K562 (cell line): ENCODE measurements at regions not wholly inside any gene's neighbourhood (a gene's known extent, or its start where the extent isn't known, plus 50 kb on each side); places are given as distances from the start of the nearest gene placed in this dataset.

Experiments used
- ATAC-seq: fragments of 200-7000 bp; cut with Tn5 transposase; 3 replicates; pipeline ENCODE4 v1.9.1; 2020; ENCODE audit warnings: moderate library complexity
- BruUV-seq: library from RNA; stranded (reverse); fragments of 400-500 nt; replicated peaks from 2 replicates; lab custom pipeline; 2021; lab: Mats Ljungman, UMichigan
- CTCF ChIA-PET: fragments of 300-600 bp; formaldehyde crosslinking; extraction: SDS; loops from one replicate; lab custom pipeline; 2021; ENCODE audit warnings: low intra/inter-chr PET ratio; lab: Yijun Ruan, JAX
- POLR2A ChIA-PET: fragments of 300-600, 350-650 bp; sonication (Branson Sonifier 250); formaldehyde crosslinking; extraction: SDS; loops from one replicate; lab custom pipeline; 2021; ENCODE audit warnings: antibody characterized with exemption, inconsistent platforms; lab: Yijun Ruan, JAX
- DNase-seq, 4 experiments: peaks; one replicate each; pipeline versions ENCODE4 v3.0.0 to v3.0.0-alpha.2; 2011 to 2018; ENCODE audit warnings: low spot score in 3 of 4, mixed read lengths in 3 of 4; ENCODE audit errors: extremely low read depth in 1 of 4
- FAIRE-seq: peaks from 2 replicates; lab custom pipeline; 2011; peaks lifted over from hg19 to GRCh38; lab: Jason Lieb, UNC
- H2AFZ ChIP-seq: 2 replicates; pipeline ENCODE4 v1.6.0; 2011; ENCODE audit warnings: low read depth, low read length, control low read depth, inconsistent platforms
- H3K27ac ChIP-seq: fragments of 200-600 bp; 3 replicates; pipeline ENCODE4 v1.8.0; 2011; ENCODE audit warnings: low read depth, mild to moderate bottlenecking, control low read depth, inconsistent platforms, low read length, moderate library complexity, mixed read lengths; ENCODE audit errors: extremely low read depth
- H3K27me3 ChIP-seq, 2 experiments: fragments of 300-600 bp in 1 of 2; 2 replicates in 1 of 2; 3 replicates in 1 of 2; pipeline versions ENCODE4 v1.6.0 to v1.8.0; 2011; ENCODE audit warnings: inconsistent platforms in 2 of 2, low read length in 2 of 2, mild to moderate bottlenecking in 1 of 2, mixed read lengths in 1 of 2, moderate library complexity in 1 of 2; ENCODE audit not compliant: control insufficient read depth in 2 of 2, insufficient read depth in 2 of 2
- H3K36me3 ChIP-seq: fragments of 300-600 bp; 3 replicates; pipeline ENCODE4 v1.8.0; 2011; ENCODE audit warnings: mild to moderate bottlenecking, low read length, inconsistent platforms; ENCODE audit not compliant: control insufficient read depth, insufficient read depth
- H3K4me1 ChIP-seq, 2 experiments: fragments of 200-600 bp in 1 of 2; replicated peaks in 1 of 2; 2 replicates in 1 of 2; 3 replicates in 1 of 2; pipeline versions ENCODE4 v1.5.1 to v1.8.0; 2011; ENCODE audit warnings: inconsistent platforms in 2 of 2, low read length in 2 of 2, mild to moderate bottlenecking in 1 of 2, mixed read lengths in 1 of 2, moderate library complexity in 1 of 2; ENCODE audit not compliant: control insufficient read depth in 2 of 2, insufficient read depth in 2 of 2
- H3K4me2 ChIP-seq: 2 replicates; pipeline ENCODE4 v1.6.1; 2011; ENCODE audit warnings: low read length, control low read depth, inconsistent platforms, mixed read lengths; ENCODE audit not compliant: insufficient read depth
- H3K4me3 ChIP-seq: fragments of 200-600 bp; sonication (generic), shearing (Covaris generic); 2 replicates; pipeline ENCODE4 v1.5.1; 2016; ENCODE audit warnings: control low read depth, inconsistent platforms
- H3K79me2 ChIP-seq: fragments of 200-600 bp; 3 replicates; pipeline ENCODE4 v1.8.0; 2011; ENCODE audit warnings: low read length, inconsistent platforms; ENCODE audit not compliant: control insufficient read depth, insufficient read depth
- H3K9ac ChIP-seq, 2 experiments: 2 replicates each; pipeline versions ENCODE4 v1.6.0 to v1.6.1; 2011; ENCODE audit warnings: low read depth in 2 of 2, low read length in 2 of 2, control low read depth in 1 of 2, inconsistent platforms in 1 of 2, mild to moderate bottlenecking in 1 of 2, mixed read lengths in 1 of 2; ENCODE audit not compliant: insufficient read depth in 1 of 2
- H3K9me1 ChIP-seq: one replicate; pipeline ENCODE4 v1.6.0; 2011; ENCODE audit warnings: inconsistent platforms, mild to moderate bottlenecking, low read length, moderate library complexity; ENCODE audit not compliant: control insufficient read depth, insufficient read depth
- H3K9me3 ChIP-seq: replicated peaks from 2 replicates; pipeline ENCODE4 v1.5.1; 2011; ENCODE audit warnings: low read depth, low read length, inconsistent platforms; ENCODE audit not compliant: control insufficient read depth, insufficient read depth
- H4K20me1 ChIP-seq: replicated peaks from 2 replicates; pipeline ENCODE4 v1.6.1; 2011; ENCODE audit warnings: low read length, inconsistent platforms, mixed read lengths; ENCODE audit not compliant: control insufficient read depth, insufficient read depth
- CREBBP ChIP-seq: IDR thresholded peaks from one replicate; pipeline ENCODE4 v1.6.1; 2012; ENCODE audit warnings: low read depth, mild to moderate bottlenecking, control low read depth, inconsistent platforms, low read length
- MGA ChIP-seq: fragments of 450-650 bp; IDR thresholded peaks from 2 replicates; pipeline ENCODE4 v1.6.1; 2016; ENCODE audit warnings: mild to moderate bottlenecking, moderate library complexity
- PATZ1 ChIP-seq: fragments of 250-450 bp; sonication (Bioruptor Pico); IDR thresholded peaks from 2 replicates; pipeline ENCODE4 v1.5.0; 2020; ENCODE audit warnings: mild to moderate bottlenecking, borderline replicate concordance
- ZNF518B ChIP-seq: fragments of 250-450 bp; sonication (Bioruptor Pico); IDR thresholded peaks from 2 replicates; pipeline ENCODE4 v1.5.0; 2021; ENCODE audit warnings: mild to moderate bottlenecking, moderate library complexity
- WGBS: fragments of 100-300 bp; shearing (Covaris generic); methylation state at CpG from one replicate; pipeline ENCODE4 v1.1.6; 2016; ENCODE audit warnings: low coverage, mixed read lengths; ENCODE audit not compliant: insufficient coverage; ENCODE audit errors: missing lambda C conversion rate; 5-methylcytosine and 5-hydroxymethylcytosine counted together
- in situ Hi-C: fragments of 300-500 bp; cut with MboI; formaldehyde crosslinking; loops from 4 replicates; pipeline ENCODE4 v1.15.0; 2018; ENCODE audit warnings: inconsistent platforms, mixed read lengths
- intact Hi-C: fragments of 100-400 bp; cut with micrococcal nuclease; formaldehyde crosslinking; loops from 2 replicates; pipeline ENCODE4 v1.14.2; 2022

DNA sequence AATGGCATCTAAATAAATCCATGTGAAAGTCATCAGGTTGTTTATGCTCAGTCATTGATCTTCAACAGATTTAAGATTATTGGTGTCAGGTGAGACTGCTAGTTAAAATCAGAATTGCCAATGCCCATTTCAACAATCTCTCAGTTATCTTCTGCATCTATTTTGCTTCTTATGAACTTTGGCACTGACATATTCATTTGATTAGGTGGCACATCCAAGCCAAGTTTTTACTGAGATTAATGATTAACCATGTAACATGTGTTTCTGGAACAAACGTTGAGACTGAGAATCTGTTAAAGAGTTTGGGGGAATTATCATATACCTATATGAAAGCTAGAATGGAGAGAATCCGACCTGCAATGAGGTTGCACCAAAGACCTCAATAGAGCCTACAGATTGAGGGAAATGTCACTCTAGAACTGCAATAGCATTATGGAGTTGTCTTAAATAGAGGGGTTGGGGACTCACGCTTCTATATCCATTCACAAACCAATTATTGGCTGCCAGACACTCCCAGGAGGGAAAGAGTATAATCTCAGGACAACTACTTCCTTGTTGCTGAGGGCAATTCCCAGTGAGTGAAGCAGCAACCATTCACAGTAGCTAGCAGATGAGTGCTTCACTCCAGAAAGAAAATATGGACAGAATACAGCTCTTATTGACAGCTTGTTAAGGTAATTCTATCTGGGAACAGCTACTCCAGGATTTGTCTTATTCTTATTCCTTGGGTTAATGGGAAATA lies 891.3 kb downstream of the SQOR start:
- WGBS: 0% methylated on average over 3 of the region's 3 CpGs
- in situ Hi-C loops (no loop called here), intact Hi-C loops (no loop called here)
- Histone ChIP-seq H4K20me1 (no peaks in the 10 kb centered on the region), H3K36me3 (no peaks in the 10 kb centered on the region), H3K4me1 (no peaks in the 10 kb centered on the region), H3K79me2 (no peaks in the 10 kb centered on the region), H3K4me3 (no peak overlapping the region), H3K27ac (no peak overlapping the region), H3K4me2 (no peak overlapping the region), H3K27me3 (no peaks in the 10 kb centered on the region), H2AFZ (no peak overlapping the region), H3K9me1 (no peaks in the 10 kb centered on the region), H3K9me3 (no peaks in the 10 kb centered on the region), H3K9ac (no peak overlapping the region)
- no TSS peak for BruUV-seq
- ChIA-PET POLR2A (no interaction called here), CTCF (no interaction called here)
- DNase-seq (no peak), ATAC-seq (no peak), FAIRE-seq (no peak)
- TF ChIP-seq ZNF518B (CRISPR knock-in tag): no peak
- no peak for TF ChIP-seq PATZ1 (CRISPR knock-in tag)
- no peak for TF ChIP-seq MGA
- TF ChIP-seq CREBBP: no peak
